ENCODE measurements at regions not wholly inside any gene's neighbourhood (a gene's known extent, or its start where the extent isn't known, plus 50 kb on each side); places are given as distances from the start of the nearest gene placed in this dataset.
"Not testable (repeated sequence)": the region's sequence is repeated elsewhere in the genome, so short reads cannot be mapped to it uniquely, and the experiment has no call there.

DNA sequence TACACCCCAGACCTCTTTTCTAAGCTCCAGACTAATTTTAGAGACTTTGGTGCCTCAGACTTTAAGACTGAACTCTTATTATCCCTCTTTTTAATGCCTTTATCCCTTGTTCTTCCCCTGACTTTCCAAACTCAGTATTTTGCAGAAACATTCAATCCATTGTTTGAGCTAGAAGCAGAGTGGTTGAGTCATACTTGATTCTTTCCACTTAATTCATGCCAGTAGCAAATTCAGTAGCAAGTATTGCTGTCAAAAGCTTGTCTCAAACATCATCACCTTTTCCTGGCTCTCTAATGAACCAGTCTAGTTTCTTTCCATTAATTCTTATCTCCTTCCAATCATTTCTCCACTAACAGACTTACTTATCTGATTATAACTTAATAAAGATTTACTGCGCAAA is 699.7 kb upstream of the ZNF804A start:
- TF ChIP-seq CTCF (IDR thresholded peaks at IDR 0.05; ENCODE audit: unreplicated experiment): no peak
- Mint-ChIP-seq H3K27me3 (no peaks in the 10 kb centered on the region), H3K36me3 (ENCODE audit: insufficient read depth) (no peaks in the 10 kb centered on the region), H3K9me3 (ENCODE audit: low read depth) (peaks cover 3% of the 10 kb centered on the region), H3K27ac (no peak overlapping the region), H3K4me1 (ENCODE audit: low read depth) (peaks cover 1% of the 10 kb centered on the region), H3K4me3 (ENCODE audit: low read depth) (no peak overlapping the region)
- DNase-seq (ENCODE audit: low spot score, unreplicated experiment): no peak

DNA sequence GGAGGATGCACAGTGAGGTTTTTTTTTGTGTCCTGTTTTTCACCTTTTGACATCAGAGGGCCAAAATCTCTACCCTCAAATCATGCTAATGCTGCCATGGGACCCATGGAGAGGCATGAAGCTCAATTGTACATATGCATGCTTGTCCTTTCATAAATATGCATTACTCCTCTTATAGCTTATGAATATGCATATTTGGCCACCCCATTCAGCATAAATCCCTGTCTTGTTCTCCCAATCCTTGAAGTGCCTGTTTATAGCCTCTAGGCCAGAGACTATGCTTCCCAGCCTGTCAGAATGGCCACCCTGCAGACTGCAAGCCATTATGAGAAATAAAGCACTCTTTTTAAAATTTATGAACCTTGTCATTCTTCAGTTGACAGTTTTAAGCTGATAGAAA is 696.4 kb upstream of the ZNF804A start:
- no peak overlapping the region for H3K4me3 Mint-ChIP-seq (ENCODE audit: low read depth)
- no peak for TF ChIP-seq CTCF (IDR thresholded peaks at IDR 0.05; ENCODE audit: unreplicated experiment)
- H3K9me3 Mint-ChIP-seq (ENCODE audit: low read depth): no peaks in the 10 kb centered on the region
- H3K27me3 Mint-ChIP-seq: no peaks in the 10 kb centered on the region
- H3K36me3 Mint-ChIP-seq (ENCODE audit: insufficient read depth): no peaks in the 10 kb centered on the region
- no peaks in the 10 kb centered on the region for H3K4me1 Mint-ChIP-seq (ENCODE audit: low read depth)
- H3K27ac Mint-ChIP-seq: no peak overlapping the region
- DNase-seq (ENCODE audit: low spot score, unreplicated experiment): no peak

DNA sequence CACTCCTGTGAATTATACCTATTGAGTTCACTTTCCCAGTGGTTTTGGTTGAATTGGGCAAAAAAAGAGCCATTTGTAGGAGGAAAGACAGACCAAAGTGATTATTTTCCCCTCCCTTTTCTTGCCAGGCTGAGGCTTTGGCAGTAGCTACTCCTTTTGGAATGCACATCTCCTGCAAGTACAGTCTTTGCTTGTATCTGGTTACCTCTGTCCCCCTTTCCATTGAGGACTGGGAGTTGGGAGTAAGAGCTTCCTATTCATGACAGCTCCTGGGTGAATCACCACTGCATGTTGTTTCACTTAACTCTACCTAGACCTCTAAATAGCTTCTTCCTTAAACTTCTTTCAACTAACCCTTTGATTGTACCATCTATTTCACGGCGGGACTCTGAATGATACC is 695.3 kb upstream of the ZNF804A start:
- H3K27me3 Mint-ChIP-seq: no peaks in the 10 kb centered on the region
- H3K36me3 Mint-ChIP-seq (ENCODE audit: insufficient read depth): no peaks in the 10 kb centered on the region
- no peaks in the 10 kb centered on the region for H3K4me1 Mint-ChIP-seq (ENCODE audit: low read depth)
- no peaks in the 10 kb centered on the region for H3K9me3 Mint-ChIP-seq (ENCODE audit: low read depth)
- TF ChIP-seq CTCF (IDR thresholded peaks at IDR 0.05; ENCODE audit: unreplicated experiment): no peak
- H3K27ac Mint-ChIP-seq: no peak overlapping the region
- no peak overlapping the region for H3K4me3 Mint-ChIP-seq (ENCODE audit: low read depth)
- no peak for DNase-seq (ENCODE audit: low spot score, unreplicated experiment)

- H3K4me3 Mint-ChIP-seq (ENCODE audit: low read depth); H3K36me3 Mint-ChIP-seq (ENCODE audit: insufficient read depth); H3K4me1 Mint-ChIP-seq (ENCODE audit: low read depth); H3K27me3 Mint-ChIP-seq; DNase-seq (ENCODE audit: low spot score, unreplicated experiment); H3K9me3 Mint-ChIP-seq (ENCODE audit: low read depth); H3K27ac Mint-ChIP-seq: not testable (repeated sequence)
Observed at GRCh38 chr2:183916041-183916440, 682.3 kb upstream of the ZNF804A start.

DNA sequence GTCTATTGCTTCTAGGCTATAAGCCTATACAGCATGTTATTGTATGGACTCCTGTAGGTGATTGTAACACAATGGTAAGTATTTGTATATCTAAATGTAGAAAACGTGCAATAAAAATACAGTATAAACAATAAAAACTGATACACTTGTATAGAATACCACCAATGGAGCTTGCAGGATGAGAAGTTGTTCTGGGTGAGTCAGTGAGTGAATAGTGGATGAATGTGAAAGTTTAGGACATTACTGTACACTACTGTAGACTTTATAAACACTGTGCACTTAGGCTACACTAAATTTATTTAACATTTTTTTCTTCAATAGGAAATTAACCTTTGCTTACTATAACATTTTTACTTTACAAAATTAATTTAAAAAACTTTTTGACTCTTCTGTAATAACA is 679.2 kb upstream of the ZNF804A start:
- H3K36me3 Mint-ChIP-seq (ENCODE audit: insufficient read depth): no peaks in the 10 kb centered on the region
- no peaks in the 10 kb centered on the region for H3K27me3 Mint-ChIP-seq
- no peak for DNase-seq (ENCODE audit: low spot score, unreplicated experiment)
- no peak overlapping the region for H3K4me3 Mint-ChIP-seq (ENCODE audit: low read depth)
- no peak overlapping the region for H3K27ac Mint-ChIP-seq
- H3K9me3 Mint-ChIP-seq (ENCODE audit: low read depth): peaks cover 14% of the 10 kb centered on the region
- no peak for TF ChIP-seq CTCF (IDR thresholded peaks at IDR 0.05; ENCODE audit: unreplicated experiment)
- H3K4me1 Mint-ChIP-seq (ENCODE audit: low read depth): no peaks in the 10 kb centered on the region

GRCh38 chr2:183919926-183920325 is 678.4 kb upstream of the ZNF804A start:
- Mint-ChIP-seq H3K36me3 (ENCODE audit: insufficient read depth) (no peaks in the 10 kb centered on the region), H3K27ac (no peak overlapping the region), H3K4me1 (ENCODE audit: low read depth) (no peaks in the 10 kb centered on the region), H3K27me3 (no peaks in the 10 kb centered on the region), H3K9me3 (ENCODE audit: low read depth) (peaks cover 14% of the 10 kb centered on the region), H3K4me3 (ENCODE audit: low read depth) (no peak overlapping the region)
- TF ChIP-seq CTCF (IDR thresholded peaks at IDR 0.05; ENCODE audit: unreplicated experiment): no peak
- DNase-seq (ENCODE audit: low spot score, unreplicated experiment): no peak

All from progenitor cell of endocrine pancreas (in vitro differentiated cells).